ENCODE measurements at regions not wholly inside any gene's neighbourhood (a gene's known extent, or its start where the extent isn't known, plus 50 kb on each side); places are given as distances from the start of the nearest gene placed in this dataset.
"Not testable (repeated sequence)": the region's sequence is repeated elsewhere in the genome, so short reads cannot be mapped to it uniquely, and the experiment has no call there.

- H3K27me3 Mint-ChIP-seq (ENCODE audit: insufficient read depth); H3K4me1 ChIP-seq (ENCODE audit: control insufficient read depth, insufficient read depth, low read length); H3K27ac ChIP-seq (ENCODE audit: low read depth, low read length); H3K4me1 Mint-ChIP-seq; H3K27ac Mint-ChIP-seq; H3K36me3 Mint-ChIP-seq (ENCODE audit: low read depth); H3K9me3 ChIP-seq (ENCODE audit: control insufficient read depth, low read length); H3K4me3 ChIP-seq (ENCODE audit: low read length); H3K27me3 ChIP-seq (ENCODE audit: control insufficient read depth, insufficient read depth, low read length, poor library complexity, severe bottlenecking); H3K9me3 Mint-ChIP-seq; DNase-seq; H3K4me3 Mint-ChIP-seq; H3K36me3 ChIP-seq (ENCODE audit: control insufficient read depth, insufficient read depth, low read length); H3K9ac ChIP-seq (ENCODE audit: extremely low read depth, low read length, poor library complexity, severe bottlenecking): not testable (repeated sequence)
- WGBS, 2 experiments (ENCODE audit: insufficient coverage in 1 of 2, insufficient read length in 1 of 2): 92 to 93% methylated on average over 4 to 11 of the region's 11 CpGs
Measured at GRCh38 chr16:88271296-88271695, 111.5 kb upstream of the ZNF469 start.

GRCh38 chr16:88271776-88272175, 111.0 kb upstream of the ZNF469 start:
- H3K9me3 ChIP-seq (ENCODE audit: control insufficient read depth, low read length); H3K27ac ChIP-seq (ENCODE audit: low read depth, low read length); H3K27ac Mint-ChIP-seq; H3K9me3 Mint-ChIP-seq; H3K4me1 Mint-ChIP-seq; H3K36me3 ChIP-seq (ENCODE audit: control insufficient read depth, insufficient read depth, low read length); H3K9ac ChIP-seq (ENCODE audit: extremely low read depth, low read length, poor library complexity, severe bottlenecking); H3K4me1 ChIP-seq (ENCODE audit: control insufficient read depth, insufficient read depth, low read length); H3K4me3 ChIP-seq (ENCODE audit: low read length); H3K4me3 Mint-ChIP-seq; H3K27me3 ChIP-seq (ENCODE audit: control insufficient read depth, insufficient read depth, low read length, poor library complexity, severe bottlenecking); DNase-seq; H3K27me3 Mint-ChIP-seq (ENCODE audit: insufficient read depth); H3K36me3 Mint-ChIP-seq (ENCODE audit: low read depth): not testable (repeated sequence)
- WGBS, 2 experiments (ENCODE audit: insufficient coverage in 1 of 2, insufficient read length in 1 of 2): 80 to 81% methylated on average over 2 of the region's 3 CpGs

DNA sequence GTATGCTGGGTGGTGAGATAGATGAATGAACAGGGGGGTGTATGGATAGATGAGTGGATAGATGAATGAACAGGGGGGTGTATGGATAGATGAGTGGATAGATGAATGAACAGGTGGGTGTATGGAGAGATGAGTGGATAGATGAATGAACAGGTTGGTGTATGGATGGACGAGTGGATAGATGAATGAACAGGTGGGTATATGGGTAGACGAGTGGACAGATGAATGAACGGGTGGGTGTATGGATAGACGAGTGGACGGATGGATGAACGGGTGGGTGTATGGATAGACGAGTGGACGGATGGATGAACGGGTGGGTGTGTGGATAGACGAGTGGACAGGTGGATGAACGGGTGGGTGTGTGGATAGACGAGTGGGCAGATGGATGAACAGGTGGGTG, 110.3 kb upstream of the ZNF469 start:
- H3K4me3 ChIP-seq (ENCODE audit: low read length); H3K27me3 Mint-ChIP-seq (ENCODE audit: insufficient read depth); H3K9me3 Mint-ChIP-seq; H3K27ac Mint-ChIP-seq; H3K4me3 Mint-ChIP-seq; H3K36me3 Mint-ChIP-seq (ENCODE audit: low read depth); H3K9ac ChIP-seq (ENCODE audit: extremely low read depth, low read length, poor library complexity, severe bottlenecking); H3K27me3 ChIP-seq (ENCODE audit: control insufficient read depth, insufficient read depth, low read length, poor library complexity, severe bottlenecking); H3K4me1 Mint-ChIP-seq; DNase-seq; H3K36me3 ChIP-seq (ENCODE audit: control insufficient read depth, insufficient read depth, low read length); H3K9me3 ChIP-seq (ENCODE audit: control insufficient read depth, low read length); H3K4me1 ChIP-seq (ENCODE audit: control insufficient read depth, insufficient read depth, low read length); H3K27ac ChIP-seq (ENCODE audit: low read depth, low read length): not testable (repeated sequence)
- 86 to 100% methylated on average over 3 to 11 of the region's 12 CpGs for WGBS, 2 experiments (ENCODE audit: insufficient coverage in 1 of 2, insufficient read length in 1 of 2)

GRCh38 chr16:88274126-88274750, 108.5 kb upstream of the ZNF469 start:
- H3K4me3 ChIP-seq (ENCODE audit: low read length); H3K36me3 ChIP-seq (ENCODE audit: control insufficient read depth, insufficient read depth, low read length); H3K27me3 Mint-ChIP-seq (ENCODE audit: insufficient read depth); H3K27ac ChIP-seq (ENCODE audit: low read depth, low read length); H3K4me1 ChIP-seq (ENCODE audit: control insufficient read depth, insufficient read depth, low read length); H3K9ac ChIP-seq (ENCODE audit: extremely low read depth, low read length, poor library complexity, severe bottlenecking); H3K9me3 ChIP-seq (ENCODE audit: control insufficient read depth, low read length); DNase-seq; H3K27me3 ChIP-seq (ENCODE audit: control insufficient read depth, insufficient read depth, low read length, poor library complexity, severe bottlenecking); H3K4me3 Mint-ChIP-seq; H3K36me3 Mint-ChIP-seq (ENCODE audit: low read depth); H3K4me1 Mint-ChIP-seq; H3K27ac Mint-ChIP-seq: not testable (repeated sequence)
- H3K9me3 Mint-ChIP-seq: peaks cover 14% of the 10 kb centered on the region
- 91 to 100% methylated on average over 1 to 9 of the region's 11 CpGs for WGBS, 2 experiments (ENCODE audit: insufficient coverage in 1 of 2, insufficient read length in 1 of 2)

- no peak overlapping the region for H3K27ac ChIP-seq (ENCODE audit: low read depth, low read length)
- Mint-ChIP-seq H3K36me3 (ENCODE audit: low read depth) (no peaks in the 10 kb centered on the region), H3K4me1 (no peaks in the 10 kb centered on the region), H3K27ac (no peak overlapping the region), H3K4me3 (no peak overlapping the region), H3K27me3 (ENCODE audit: insufficient read depth) (no peaks in the 10 kb centered on the region), H3K9me3 (peaks cover 16% of the 10 kb centered on the region)
- no peak overlapping the region for H3K9ac ChIP-seq (ENCODE audit: extremely low read depth, low read length, poor library complexity, severe bottlenecking)
- no peaks in the 10 kb centered on the region for H3K4me1 ChIP-seq (ENCODE audit: control insufficient read depth, insufficient read depth, low read length)
- peaks cover 9% of the 10 kb centered on the region for H3K9me3 ChIP-seq (ENCODE audit: control insufficient read depth, low read length)
- 60 to 84% methylated on average over 1 to 17 of the region's 17 CpGs for WGBS, 2 experiments (ENCODE audit: insufficient coverage in 1 of 2, insufficient read length in 1 of 2)
- TF ChIP-seq, protein P1, sequence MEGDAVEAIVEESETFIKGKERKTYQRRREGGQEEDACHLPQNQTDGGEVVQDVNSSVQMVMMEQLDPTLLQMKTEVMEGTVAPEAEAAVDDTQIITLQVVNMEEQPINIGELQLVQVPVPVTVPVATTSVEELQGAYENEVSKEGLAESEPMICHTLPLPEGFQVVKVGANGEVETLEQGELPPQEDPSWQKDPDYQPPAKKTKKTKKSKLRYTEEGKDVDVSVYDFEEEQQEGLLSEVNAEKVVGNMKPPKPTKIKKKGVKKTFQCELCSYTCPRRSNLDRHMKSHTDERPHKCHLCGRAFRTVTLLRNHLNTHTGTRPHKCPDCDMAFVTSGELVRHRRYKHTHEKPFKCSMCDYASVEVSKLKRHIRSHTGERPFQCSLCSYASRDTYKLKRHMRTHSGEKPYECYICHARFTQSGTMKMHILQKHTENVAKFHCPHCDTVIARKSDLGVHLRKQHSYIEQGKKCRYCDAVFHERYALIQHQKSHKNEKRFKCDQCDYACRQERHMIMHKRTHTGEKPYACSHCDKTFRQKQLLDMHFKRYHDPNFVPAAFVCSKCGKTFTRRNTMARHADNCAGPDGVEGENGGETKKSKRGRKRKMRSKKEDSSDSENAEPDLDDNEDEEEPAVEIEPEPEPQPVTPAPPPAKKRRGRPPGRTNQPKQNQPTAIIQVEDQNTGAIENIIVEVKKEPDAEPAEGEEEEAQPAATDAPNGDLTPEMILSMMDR (conservative IDR thresholded peaks at IDR 0.05): no peak
- H3K27me3 ChIP-seq (ENCODE audit: control insufficient read depth, insufficient read depth, low read length, poor library complexity, severe bottlenecking): no peaks in the 10 kb centered on the region
- no peaks in the 10 kb centered on the region for H3K36me3 ChIP-seq (ENCODE audit: control insufficient read depth, insufficient read depth, low read length)
- DNase-seq: no peak
- no peak overlapping the region for H3K4me3 ChIP-seq (ENCODE audit: low read length)
Measured at GRCh38 chr16:88274847-88275246, 107.9 kb upstream of the ZNF469 start.

DNA sequence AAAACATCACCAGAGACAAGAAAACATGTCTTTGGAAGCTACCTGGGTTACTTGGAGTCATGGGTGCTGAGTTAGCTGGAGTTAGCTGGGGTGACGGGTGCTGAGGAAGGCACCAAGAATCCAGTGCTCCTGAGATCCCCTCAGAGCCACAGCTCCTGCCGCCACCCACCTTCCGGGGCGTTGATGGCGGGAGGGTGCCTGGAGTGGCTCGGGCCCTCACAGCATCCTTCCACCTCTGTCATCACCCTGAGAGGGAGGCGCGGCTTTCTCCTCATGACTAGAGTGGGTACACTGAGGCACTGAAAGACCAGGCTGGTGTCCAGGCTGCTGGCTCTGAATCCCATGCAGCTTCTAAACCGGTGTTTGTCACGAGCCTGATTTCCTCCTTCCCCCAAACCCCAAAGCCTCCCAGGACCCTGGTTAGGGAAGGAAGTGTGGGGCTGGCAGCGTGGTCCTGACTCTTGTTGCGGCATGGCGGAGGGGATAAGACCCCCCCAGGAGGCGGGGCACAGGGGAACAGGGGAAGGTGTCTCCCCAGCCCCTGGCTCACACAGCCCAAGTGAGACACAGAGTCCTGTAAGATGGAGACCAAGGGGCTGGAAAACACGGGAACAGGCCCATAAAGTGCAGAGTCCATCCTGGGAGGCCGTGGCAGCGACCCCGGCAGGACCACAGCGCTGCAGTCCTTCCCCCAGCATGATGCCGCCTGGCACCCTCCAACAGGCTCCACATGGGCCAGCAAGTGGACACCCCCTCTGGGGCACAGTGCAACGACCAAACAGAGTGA, 107.2 kb upstream of the ZNF469 start:
- peaks cover 21% of the 10 kb centered on the region for H3K9me3 Mint-ChIP-seq
- not testable (repeated sequence) for H3K36me3 Mint-ChIP-seq (ENCODE audit: low read depth); H3K27ac Mint-ChIP-seq; H3K4me1 Mint-ChIP-seq; H3K4me3 ChIP-seq (ENCODE audit: low read length); H3K27me3 ChIP-seq (ENCODE audit: control insufficient read depth, insufficient read depth, low read length, poor library complexity, severe bottlenecking); DNase-seq; H3K4me1 ChIP-seq (ENCODE audit: control insufficient read depth, insufficient read depth, low read length); H3K4me3 Mint-ChIP-seq; H3K27ac ChIP-seq (ENCODE audit: low read depth, low read length); H3K27me3 Mint-ChIP-seq (ENCODE audit: insufficient read depth); H3K9ac ChIP-seq (ENCODE audit: extremely low read depth, low read length, poor library complexity, severe bottlenecking); H3K36me3 ChIP-seq (ENCODE audit: control insufficient read depth, insufficient read depth, low read length)
- 87 to 100% methylated on average over 2 to 10 of the region's 21 CpGs for WGBS, 2 experiments (ENCODE audit: insufficient coverage in 1 of 2, insufficient read length in 1 of 2)
- peaks cover 16% of the 10 kb centered on the region for H3K9me3 ChIP-seq (ENCODE audit: control insufficient read depth, low read length)
